ENCODE measurements at regions not wholly inside any gene's neighbourhood (a gene's known extent, or its start where the extent isn't known, plus 50 kb on each side); places are given as distances from the start of the nearest gene placed in this dataset.

GRCh38 chr9:121601194-121601593 lies 50.2 kb upstream of the DAB2IP start:
- H3K27me3 Mint-ChIP-seq: peaks cover 54% of the 10 kb centered on the region
- H3K4me3 Mint-ChIP-seq: no peak overlapping the region
- peak overlapping the region; percentile 34 for H3K27ac Mint-ChIP-seq
- H3K9me3 Mint-ChIP-seq: no peaks in the 10 kb centered on the region
- no peaks in the 10 kb centered on the region for H3K36me3 Mint-ChIP-seq (ENCODE audit: low read depth)
- intact Hi-C loops (cut with micrococcal nuclease): loop anchor here (5.0 kb wide), 1 partner anchor 44 kb away; no protein-coding TSS in a partner anchor
- peaks cover 61% of the 10 kb centered on the region for H3K4me1 Mint-ChIP-seq (ENCODE audit: low read depth)
